Neural cell (in vitro differentiated cells): ENCODE measurements at regions not wholly inside any gene's neighbourhood (a gene's known extent, or its start where the extent isn't known, plus 50 kb on each side); places are given as distances from the start of the nearest gene placed in this dataset.

Source experiments
- H2AFZ ChIP-seq: fragments of 200-600, 300-800 bp; sonication (generic), shearing (Covaris generic); 2 replicates; pipeline ENCODE4 v1.6.0; 2014; ENCODE audit warnings: low read depth, mild to moderate bottlenecking, antibody characterized with exemption, low read length, moderate library complexity
- H3F3A ChIP-seq: fragments of 200-600 bp; shearing (Covaris generic); 2 replicates; pipeline ENCODE4 v1.6.1; 2016; ENCODE audit warnings: mild to moderate bottlenecking, moderate library complexity, mixed read lengths, antibody characterized with exemption, low read length; ENCODE audit not compliant: insufficient read depth, poor library complexity, severe bottlenecking
- H3K27ac ChIP-seq: fragments of 200-600, 300-800 bp; sonication (generic), shearing (Covaris generic); 2 replicates; pipeline ENCODE4 v1.5.1; 2014; ENCODE audit warnings: mild to moderate bottlenecking, low read length, moderate library complexity
- H3K27me3 ChIP-seq: fragments of 300-800, 200-600 bp; sonication (generic), shearing (Covaris generic); 2 replicates; pipeline ENCODE4 v1.6.0; 2014; ENCODE audit warnings: mild to moderate bottlenecking, low read depth, low read length, moderate library complexity; ENCODE audit not compliant: insufficient read depth
- H3K36me3 ChIP-seq: fragments of 300-800, 200-600 bp; sonication (generic), shearing (Covaris generic); 2 replicates; pipeline ENCODE4 v1.5.1; 2014; ENCODE audit warnings: mild to moderate bottlenecking, antibody characterized with exemption, low read length, moderate library complexity; ENCODE audit not compliant: insufficient read depth
- H3K4me2 ChIP-seq: fragments of 300-800, 200-600 bp; sonication (generic), shearing (Covaris generic); 2 replicates; pipeline ENCODE4 v1.6.0; 2014; ENCODE audit warnings: mild to moderate bottlenecking, low read length
- H3K4me3 ChIP-seq: fragments of 300-800, 200-600 bp; sonication (generic), shearing (Covaris generic); 2 replicates; pipeline ENCODE4 v1.5.1; 2014; ENCODE audit warnings: mild to moderate bottlenecking, low read length, moderate library complexity
- H3K79me2 ChIP-seq: fragments of 200-600 bp; shearing (Covaris generic); replicated peaks from 2 replicates; pipeline ENCODE4 v1.6.0; 2014; ENCODE audit warnings: mild to moderate bottlenecking, low read length, moderate library complexity; ENCODE audit not compliant: insufficient read depth
- H3K9ac ChIP-seq: fragments of 300-800, 200-600 bp; sonication (generic), shearing (Covaris generic); 2 replicates; pipeline ENCODE4 v1.6.1; 2016; ENCODE audit warnings: mild to moderate bottlenecking, low read length, mixed read lengths
- H3K9me2 ChIP-seq: fragments of 200-600 bp; shearing (Covaris generic); 2 replicates; pipeline ENCODE4 v1.6.1; 2016; ENCODE audit warnings: mild to moderate bottlenecking, low read length, mixed read lengths; ENCODE audit not compliant: insufficient read depth
- H3K9me3 ChIP-seq: fragments of 200-600, 300-800 bp; sonication (generic), shearing (Covaris generic); 2 replicates; pipeline ENCODE4 v1.6.1; 2016; ENCODE audit warnings: mild to moderate bottlenecking, mixed run types, low read length, moderate library complexity, mixed read lengths
- H4K20me1 ChIP-seq: fragments of 200-600 bp; shearing (Covaris generic); 2 replicates; pipeline ENCODE4 v1.6.1; 2016; ENCODE audit warnings: mild to moderate bottlenecking, mixed run types; ENCODE audit not compliant: insufficient read depth
- CTCF ChIP-seq: fragments of 450-650 bp; IDR thresholded peaks from 2 replicates; pipeline ENCODE4 v1.5.1; 2014; ENCODE audit warnings: antibody characterized with exemption, mild to moderate bottlenecking, moderate library complexity; ENCODE audit not compliant: poor library complexity, severe bottlenecking
- EP300 ChIP-seq: fragments of 450-650 bp; conservative IDR thresholded peaks from 2 replicates; pipeline ENCODE4 v1.6.1; 2014; ENCODE audit warnings: antibody characterized with exemption, mild to moderate bottlenecking, moderate library complexity; ENCODE audit not compliant: poor library complexity, severe bottlenecking
- EZH2 ChIP-seq: fragments of 200-600, 300-800 bp; shearing (Covaris generic), sonication (generic); IDR thresholded peaks from 2 replicates; pipeline ENCODE4 v1.6.1; 2014; ENCODE audit warnings: antibody characterized with exemption, low read length, borderline replicate concordance, mild to moderate bottlenecking; ENCODE audit not compliant: insufficient read depth, poor library complexity, severe bottlenecking
- MXI1 ChIP-seq: fragments of 450-650 bp; conservative IDR thresholded peaks from 2 replicates; pipeline ENCODE4 v1.6.1; 2014; ENCODE audit warnings: antibody characterized with exemption, mild to moderate bottlenecking; ENCODE audit not compliant: poor library complexity, severe bottlenecking
- POLR2AphosphoS5 ChIP-seq: IDR thresholded peaks from 2 replicates; pipeline ENCODE4 v1.6.1; 2012
- RAD21 ChIP-seq: fragments of 450-650 bp; conservative IDR thresholded peaks from 2 replicates; pipeline ENCODE4 v1.6.1; 2014; ENCODE audit warnings: antibody characterized with exemption, mild to moderate bottlenecking, moderate library complexity
- REST ChIP-seq: IDR thresholded peaks from 2 replicates; pipeline ENCODE4 v1.6.1; 2012; ENCODE audit warnings: borderline replicate concordance
- SMC3 ChIP-seq: fragments of 450-650 bp; conservative IDR thresholded peaks from 2 replicates; pipeline ENCODE4 v1.6.1; 2014; ENCODE audit warnings: antibody characterized with exemption, mild to moderate bottlenecking, moderate library complexity; ENCODE audit not compliant: poor library complexity
- TAF1 ChIP-seq: IDR thresholded peaks from 2 replicates; pipeline ENCODE4 v1.6.1; 2012; ENCODE audit warnings: low read depth

GRCh38 chr16:73226675-73227074, 178.7 kb upstream of the ZFHX3 start:
- Histone ChIP-seq H3K79me2 (no peaks in the 10 kb centered on the region), H2AFZ (no peak overlapping the region), H3K4me3 (no peak overlapping the region), H3K27me3 (no peaks in the 10 kb centered on the region), H3K9me2 (no peaks in the 10 kb centered on the region), H3K9ac (no peak overlapping the region), H3K36me3 (no peaks in the 10 kb centered on the region), H3K27ac (no peak overlapping the region), H3K4me2 (no peak overlapping the region), H3F3A (no peaks in the 10 kb centered on the region), H3K9me3 (no peaks in the 10 kb centered on the region), H4K20me1 (no peaks in the 10 kb centered on the region)
- TF ChIP-seq POLR2AphosphoS5 = no peak
- no peak for TF ChIP-seq TAF1
- no peak for TF ChIP-seq CTCF
- no peak for TF ChIP-seq SMC3
- TF ChIP-seq RAD21 = no peak
- no peak for TF ChIP-seq EZH2
- TF ChIP-seq MXI1 = no peak
- no peak for TF ChIP-seq EP300
- no peak for TF ChIP-seq REST

GRCh38 chr16:73225983-73226382, 178.1 kb upstream of the ZFHX3 start:
- Histone ChIP-seq H3K79me2 (no peaks in the 10 kb centered on the region), H3K9me2 (no peaks in the 10 kb centered on the region), H3K36me3 (no peaks in the 10 kb centered on the region), H2AFZ (no peak overlapping the region), H3F3A (no peaks in the 10 kb centered on the region), H3K4me2 (no peak overlapping the region), H3K9ac (no peak overlapping the region), H3K27me3 (no peaks in the 10 kb centered on the region), H3K4me3 (no peak overlapping the region), H3K9me3 (no peaks in the 10 kb centered on the region), H3K27ac (no peak overlapping the region), H4K20me1 (no peaks in the 10 kb centered on the region)
- no peak for TF ChIP-seq REST
- TF ChIP-seq SMC3 = no peak
- TF ChIP-seq POLR2AphosphoS5 = no peak
- no peak for TF ChIP-seq CTCF
- TF ChIP-seq EP300 = no peak
- no peak for TF ChIP-seq EZH2
